A549 (cell line): ENCODE measurements at regions not wholly inside any gene's neighbourhood (a gene's known extent, or its start where the extent isn't known, plus 50 kb on each side); places are given as distances from the start of the nearest gene placed in this dataset.
"Not testable (repeated sequence)": the region's sequence is repeated elsewhere in the genome, so short reads cannot be mapped to it uniquely, and the experiment has no call there.

ENCODE experiments used
- ATAC-seq, 2 experiments: fragments of 200-7000 bp in 1 of 2; fragments of >200 bp in 1 of 2; cut with Nextera tagmentation in 1 of 2; cut with Tn5 transposase in 1 of 2; 3 replicates each; pipeline versions ENCODE4 v1.8.0 to v1.9.1; 2018 to 2020; ENCODE audit warnings: mild to moderate bottlenecking in 1 of 2, moderate library complexity in 1 of 2
- CTCF ChIA-PET: fragments of 300-600 bp; sonication (Branson Sonifier 250); formaldehyde crosslinking; extraction: SDS; loops from one replicate; lab custom pipeline; 2021; ENCODE audit warnings: antibody characterized with exemption, inconsistent platforms; lab: Yijun Ruan, JAX
- POLR2A ChIA-PET: fragments of 350-600 bp; formaldehyde crosslinking; extraction: SDS; loops from one replicate; lab custom pipeline; 2021; ENCODE audit warnings: antibody characterized with exemption, inconsistent platforms; lab: Yijun Ruan, JAX
- DNase-seq, 2 experiments: peaks; one replicate each; pipeline versions ENCODE4 v3.0.0 to v3.0.0-alpha.2; 2011 to 2016; ENCODE audit warnings: low read depth in 1 of 2, low spot score in 1 of 2
- FAIRE-seq: peaks from 2 replicates; lab custom pipeline; 2011; peaks lifted over from hg19 to GRCh38; lab: Jason Lieb, UNC
- H3K27ac ChIP-seq, 2 experiments: fragments of >200 bp; sonication (Bioruptor Twin); formaldehyde crosslinking; 3 replicates each; pipeline ENCODE4 v1.5.1; 2016 to 2017
- H3K4me1 ChIP-seq: fragments of >200 bp; sonication (Bioruptor Twin); formaldehyde crosslinking; 3 replicates; pipeline ENCODE4 v1.6.1; 2016
- H3K4me2 ChIP-seq: fragments of >200 bp; sonication (Bioruptor Twin); formaldehyde crosslinking; 3 replicates; pipeline ENCODE4 v1.6.1; 2016
- H3K4me3 ChIP-seq: fragments of >200 bp; sonication (Bioruptor Twin); formaldehyde crosslinking; 3 replicates; pipeline ENCODE4 v1.5.1; 2016
- H3K9me3 ChIP-seq: fragments of >200 bp; sonication (Bioruptor Twin); formaldehyde crosslinking; 3 replicates; pipeline ENCODE4 v1.6.1; 2016
- WGBS: methylation state at CpG from one replicate; pipeline ENCODE4 v1.1.6; 2017; ENCODE audit errors: missing lambda C conversion rate; 5-methylcytosine and 5-hydroxymethylcytosine counted together

DNA sequence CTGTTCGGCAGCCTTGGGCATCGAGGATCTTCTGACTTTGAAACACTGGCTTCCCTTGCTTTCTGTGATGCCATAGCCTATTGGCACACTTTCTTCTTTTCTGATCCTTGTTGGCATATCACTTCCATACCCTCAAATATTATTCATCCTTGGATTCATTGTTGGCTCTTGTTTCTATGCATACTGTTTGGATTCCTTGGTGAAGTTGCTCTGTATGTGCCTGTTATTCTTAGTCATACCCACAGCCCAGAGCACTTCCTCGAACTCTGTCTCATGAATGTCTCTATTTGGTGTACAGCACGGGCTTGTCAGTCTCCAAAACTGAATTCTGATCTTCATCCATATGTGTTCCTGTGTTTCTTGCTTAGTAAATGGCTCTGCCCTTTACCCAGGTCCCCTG is 63.6 kb downstream of the NPIPB11 start:
- 32% methylated on average over 4 of the region's 4 CpGs for WGBS
- peak; percentile 81 to 89 for ATAC-seq
- H3K4me2 ChIP-seq, DNase-seq, CTCF ChIA-PET, H3K4me1 ChIP-seq, H3K4me3 ChIP-seq, H3K9me3 ChIP-seq, FAIRE-seq, POLR2A ChIA-PET, H3K27ac ChIP-seq: not testable (repeated sequence)

DNA sequence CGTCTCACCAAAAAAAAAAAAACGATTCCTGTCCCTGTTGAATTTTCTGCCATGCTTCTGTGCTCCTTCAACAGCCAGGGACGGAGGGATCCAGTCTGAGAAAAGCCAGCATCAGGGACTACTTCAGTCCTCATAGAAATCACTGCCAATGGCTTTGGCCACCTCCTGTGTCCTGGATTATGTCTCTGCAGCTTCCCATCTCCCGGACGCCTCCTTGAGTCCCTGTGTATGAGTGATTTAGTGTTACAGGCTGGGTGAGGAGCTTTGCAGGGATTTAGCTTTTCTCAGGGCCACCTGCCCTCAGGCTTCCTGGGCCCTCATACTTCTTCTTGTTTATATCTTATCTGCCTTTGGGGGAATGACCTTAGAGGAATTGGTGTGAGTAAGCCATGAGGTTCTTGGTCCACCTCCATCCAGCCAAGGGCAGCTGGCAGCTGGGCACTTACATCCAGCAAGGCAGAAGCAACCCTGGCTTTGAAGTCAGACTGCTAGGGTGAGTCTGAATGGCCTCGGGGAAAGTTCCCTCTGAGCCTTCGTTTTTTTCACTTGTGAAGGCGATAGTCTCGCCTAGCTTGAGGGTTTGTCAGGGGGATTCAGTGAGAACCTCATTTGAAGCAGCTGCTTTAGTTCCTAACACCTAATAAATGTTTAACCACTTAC is 65.6 kb downstream of the NPIPB11 start:
- H3K27ac ChIP-seq, H3K9me3 ChIP-seq, CTCF ChIA-PET, DNase-seq, POLR2A ChIA-PET, H3K4me3 ChIP-seq, H3K4me2 ChIP-seq, FAIRE-seq, H3K4me1 ChIP-seq: not testable (repeated sequence)
- ATAC-seq: 0 out of 6 replicates have a peak, but pooled peaks of 1 of the 2 experiments have one; percentile 24
- WGBS: 70% methylated on average over 9 of the region's 9 CpGs

DNA sequence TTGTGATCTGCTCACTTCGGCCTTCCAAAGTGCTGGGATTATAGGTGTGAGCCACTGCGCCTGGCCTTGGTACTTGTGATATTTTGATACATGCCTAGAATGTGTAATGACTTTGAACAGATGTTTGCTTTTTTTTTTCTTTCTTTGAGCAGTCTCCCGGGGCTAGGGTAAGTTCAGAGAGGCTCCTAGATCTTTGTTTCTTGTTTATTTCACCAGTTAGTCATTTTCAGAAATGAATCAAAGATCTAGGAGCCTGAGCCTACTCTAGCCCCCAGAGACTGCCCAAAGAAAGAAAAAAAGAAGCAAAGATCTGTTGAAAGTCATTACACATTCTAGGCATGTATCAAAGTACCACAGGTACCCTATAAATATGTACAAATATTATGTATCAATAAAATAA is 66.3 kb downstream of the NPIPB11 start:
- FAIRE-seq, DNase-seq, H3K27ac ChIP-seq, CTCF ChIA-PET, H3K4me3 ChIP-seq, H3K9me3 ChIP-seq, POLR2A ChIA-PET, ATAC-seq, H3K4me2 ChIP-seq, H3K4me1 ChIP-seq: not testable (repeated sequence)
- 57% methylated on average over 3 of the region's 3 CpGs for WGBS

DNA sequence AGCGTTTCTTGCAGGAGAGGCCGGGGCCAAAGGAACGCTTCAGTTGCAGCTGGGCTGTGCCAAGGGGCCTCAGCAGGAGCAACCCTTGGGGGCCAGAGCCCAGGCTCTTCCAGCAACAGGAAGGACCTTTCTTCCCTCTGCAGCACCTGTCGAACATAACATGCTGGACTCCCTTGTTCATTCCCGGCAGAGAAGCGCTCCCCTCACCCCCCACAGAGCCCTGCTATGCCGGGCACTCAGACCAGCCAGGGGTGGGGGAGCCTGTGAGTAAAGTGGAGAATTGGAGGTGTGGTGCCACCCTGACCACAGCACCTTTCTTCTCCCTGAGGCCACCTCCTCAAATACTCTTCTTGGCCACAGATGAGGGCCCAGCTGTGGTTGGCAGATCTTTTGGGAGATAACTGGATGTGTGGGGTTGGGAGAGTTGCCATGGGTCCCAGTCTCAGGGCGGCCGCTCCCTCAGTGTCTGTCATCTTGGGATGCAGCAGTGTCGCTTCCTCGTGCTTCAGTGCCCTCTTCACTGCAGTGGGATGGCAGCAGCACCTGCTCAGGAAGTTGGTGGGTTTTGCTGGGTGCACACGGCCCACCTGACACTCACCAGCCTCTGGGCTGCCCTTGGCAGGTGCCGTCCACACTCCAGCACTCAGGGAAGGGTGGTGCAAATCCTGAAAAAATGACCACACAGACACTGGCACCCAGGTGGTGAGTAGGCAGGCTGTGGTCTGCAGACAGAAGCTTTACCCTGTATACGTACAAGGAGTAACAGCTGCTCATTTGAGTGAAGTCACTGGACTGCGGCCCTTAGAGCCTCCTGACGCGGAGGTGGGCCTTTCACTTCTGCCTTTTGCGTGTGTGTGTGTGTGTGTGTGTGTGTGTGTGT is 67.5 kb downstream of the NPIPB11 start:
- POLR2A ChIA-PET, FAIRE-seq, H3K9me3 ChIP-seq, DNase-seq, CTCF ChIA-PET, H3K27ac ChIP-seq, H3K4me1 ChIP-seq, H3K4me2 ChIP-seq, H3K4me3 ChIP-seq, ATAC-seq: not testable (repeated sequence)
- 77% methylated on average over 18 of the region's 18 CpGs for WGBS

DNA sequence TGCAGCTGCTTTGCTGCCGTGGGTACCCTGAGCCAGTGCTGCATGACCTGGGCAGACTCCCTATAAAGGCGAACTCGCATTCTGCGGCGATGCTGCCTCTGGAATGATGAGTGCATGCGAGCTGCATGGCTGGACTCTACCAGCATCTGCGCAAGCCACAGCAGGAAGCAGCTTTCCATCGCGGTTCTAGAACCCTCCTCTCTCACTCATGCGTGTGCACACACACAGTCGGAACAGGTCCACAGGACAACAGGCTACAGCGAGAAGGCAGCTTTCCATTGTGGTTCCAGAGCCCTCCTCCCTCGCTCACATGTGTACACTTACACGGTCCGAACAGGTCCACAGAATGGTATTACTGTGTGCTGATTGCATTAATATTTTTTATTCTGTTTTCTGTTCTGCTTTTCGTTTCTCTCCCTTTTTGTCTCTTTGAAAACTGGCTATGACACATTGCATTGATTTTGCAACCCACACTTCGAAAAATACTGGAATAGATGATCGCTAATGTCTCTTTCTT is 69.1 kb downstream of the NPIPB11 start:
- 83% methylated on average over 18 of the region's 18 CpGs for WGBS
- POLR2A ChIA-PET, H3K4me3 ChIP-seq, H3K27ac ChIP-seq, FAIRE-seq, ATAC-seq, CTCF ChIA-PET, H3K4me1 ChIP-seq, DNase-seq, H3K4me2 ChIP-seq, H3K9me3 ChIP-seq: not testable (repeated sequence)

DNA sequence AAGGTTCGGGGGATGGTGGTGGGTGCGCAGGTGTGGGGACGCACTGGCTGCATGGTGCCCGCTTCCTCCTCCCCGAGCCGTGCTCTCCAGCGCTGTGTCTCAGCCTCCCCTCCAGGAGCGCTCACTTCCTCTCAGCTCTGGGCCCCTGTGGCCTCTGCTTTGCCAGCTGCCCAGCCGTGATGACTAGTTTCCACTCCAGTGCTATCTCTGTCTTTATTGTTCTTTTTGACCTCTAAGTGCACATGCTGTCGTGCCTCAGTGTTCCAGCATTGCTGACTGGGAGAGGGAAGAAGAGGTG is 71.0 kb downstream of the NPIPB11 start:
- WGBS: 80% methylated on average over 10 of the region's 10 CpGs
- H3K4me1 ChIP-seq, H3K4me3 ChIP-seq, CTCF ChIA-PET, H3K9me3 ChIP-seq, POLR2A ChIA-PET, H3K27ac ChIP-seq, H3K4me2 ChIP-seq, DNase-seq, FAIRE-seq, ATAC-seq: not testable (repeated sequence)

DNA sequence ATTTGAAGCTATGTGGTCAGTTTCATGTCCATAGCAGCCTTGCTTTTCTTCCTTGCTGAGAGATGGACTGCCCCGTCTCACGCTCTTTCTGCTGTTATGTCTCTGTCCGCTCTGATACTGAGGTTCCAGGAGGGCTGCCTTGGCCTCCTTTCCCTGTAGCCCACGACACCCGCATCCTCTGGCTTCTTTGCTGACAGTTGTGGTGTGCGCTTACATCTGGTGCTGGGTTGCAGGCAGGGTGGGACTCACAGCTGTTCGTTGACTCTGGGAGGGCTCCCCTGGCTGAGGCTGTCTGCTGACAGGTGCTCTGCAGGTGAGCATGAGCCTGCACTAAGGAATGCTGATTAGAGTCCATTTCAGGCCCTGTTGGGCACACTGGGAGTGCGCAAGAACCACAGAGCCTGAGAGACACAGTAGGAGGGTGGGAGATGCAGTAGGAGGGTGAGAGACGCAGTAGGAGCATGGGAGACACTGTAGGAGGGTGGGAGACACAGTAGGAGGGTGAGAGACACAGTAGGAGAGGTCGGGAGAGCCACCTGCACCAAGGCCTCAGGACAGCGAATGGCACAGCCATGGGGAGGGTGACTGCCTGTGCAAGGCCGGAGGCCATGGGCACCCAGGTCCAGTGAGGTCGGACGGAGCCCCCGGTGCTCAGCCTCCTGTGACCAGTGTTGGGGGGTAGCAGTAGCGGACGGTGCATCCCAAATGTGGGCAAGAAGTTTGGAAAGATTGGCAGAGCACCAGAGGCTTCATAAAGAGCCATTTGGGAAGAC is 71.5 kb downstream of the NPIPB11 start:
- ATAC-seq, DNase-seq, H3K4me3 ChIP-seq, H3K4me2 ChIP-seq, POLR2A ChIA-PET, FAIRE-seq, CTCF ChIA-PET, H3K27ac ChIP-seq, H3K4me1 ChIP-seq, H3K9me3 ChIP-seq: not testable (repeated sequence)
- WGBS: 75% methylated on average over 14 of the region's 17 CpGs

DNA sequence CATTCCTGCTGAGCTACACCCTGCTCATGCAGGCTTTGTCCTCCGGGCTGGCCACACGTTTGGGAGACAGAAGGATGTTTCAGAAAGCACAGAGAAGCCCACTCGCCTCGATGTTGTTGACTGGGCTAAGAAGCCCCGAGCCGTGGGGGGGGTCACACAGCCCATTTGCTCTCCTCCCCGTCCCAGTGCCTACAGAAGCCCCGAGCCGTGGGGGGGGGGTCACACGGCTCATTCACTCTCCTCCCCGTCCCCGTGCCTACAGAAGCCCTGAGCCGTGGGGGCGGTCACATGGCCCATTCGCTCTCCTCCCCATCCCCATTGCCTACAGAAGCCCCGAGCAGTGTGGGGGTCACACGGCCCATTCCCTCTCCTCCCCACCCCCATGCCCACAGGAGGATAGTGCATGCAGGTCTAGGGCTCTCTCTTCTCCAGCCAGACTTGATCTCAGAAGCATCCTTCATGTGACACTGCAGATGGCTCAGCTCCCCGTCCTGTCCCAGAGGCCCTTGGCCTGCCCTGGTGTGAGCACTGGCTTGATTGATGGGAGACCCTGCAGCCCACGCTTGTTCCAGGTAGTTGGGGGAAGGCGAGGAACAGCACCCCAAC is 72.9 kb downstream of the NPIPB11 start:
- CTCF ChIA-PET, H3K4me2 ChIP-seq: not testable (repeated sequence)

DNA sequence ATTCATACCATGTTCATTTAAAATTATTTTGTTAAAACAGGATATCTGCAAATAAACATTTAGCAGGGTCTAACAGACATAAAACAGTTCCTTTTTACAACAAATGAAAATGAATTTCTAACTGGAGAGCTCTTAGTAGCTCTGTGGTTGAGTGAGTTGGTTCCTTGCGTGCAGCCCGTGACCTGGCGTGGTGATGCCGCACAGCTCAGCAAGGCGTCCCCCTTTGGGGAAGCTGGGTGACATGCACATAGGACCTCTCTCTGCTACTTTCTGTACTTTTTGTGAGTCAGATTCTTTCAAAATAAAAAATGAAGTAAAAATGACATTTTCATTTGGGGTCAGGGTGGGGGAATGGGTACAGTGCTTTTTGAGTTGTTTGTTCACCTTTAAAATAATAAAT is 75.9 kb downstream of the NPIPB11 start:
- H3K4me1 ChIP-seq, CTCF ChIA-PET, H3K4me3 ChIP-seq, H3K4me2 ChIP-seq, ATAC-seq, POLR2A ChIA-PET, H3K9me3 ChIP-seq, FAIRE-seq, H3K27ac ChIP-seq, DNase-seq: not testable (repeated sequence)
- 93% methylated on average over 5 of the region's 5 CpGs for WGBS

More for the DNA sequence above, 72.9 kb downstream of the NPIPB11 start:
- FAIRE-seq, H3K27ac ChIP-seq, H3K9me3 ChIP-seq, ATAC-seq, POLR2A ChIA-PET, H3K4me1 ChIP-seq, DNase-seq, H3K4me3 ChIP-seq: not testable (repeated sequence)
- WGBS: 48% methylated on average over 9 of the region's 20 CpGs
